SK-N-SH (cell line): ENCODE measurements at regions not wholly inside any gene's neighbourhood (a gene's known extent, or its start where the extent isn't known, plus 50 kb on each side); places are given as distances from the start of the nearest gene placed in this dataset.

Source experiments
- CTCF ChIA-PET: fragments of 300-600, 350-600 bp; formaldehyde crosslinking; extraction: SDS; loops from one replicate; lab custom pipeline; 2021; lab: Yijun Ruan, JAX
- POLR2A ChIA-PET: fragments of 350-600 bp; sonication (Branson Sonifier 250); formaldehyde crosslinking; extraction: SDS; loops from one replicate; lab custom pipeline; 2020; ENCODE audit warnings: antibody characterized with exemption, inconsistent platforms; lab: Yijun Ruan, JAX
- DNase-seq: peaks from one replicate; pipeline ENCODE4 v3.0.0; 2012
- H2AFZ ChIP-seq: fragments of 200-600 bp; sonication (generic); 2 replicates; pipeline ENCODE4 v1.8.1; 2016; ENCODE audit warnings: antibody characterized with exemption, mild to moderate bottlenecking, low read depth
- H3F3A ChIP-seq: fragments of 200-600 bp; sonication (generic); replicated peaks from 2 replicates; pipeline ENCODE3; 2016; ENCODE audit warnings: antibody characterized with exemption, mild to moderate bottlenecking; ENCODE audit not compliant: insufficient read depth
- H3K27ac ChIP-seq, 2 experiments: fragments of 200-500 bp in 1 of 2; fragments of 200-600 bp in 1 of 2; sonication (Bioruptor generic) in 1 of 2; sonication (generic), shearing (Covaris generic) in 1 of 2; 2 replicates each; pipeline versions ENCODE4 v1.5.1 to v1.6.1; 2014 to 2016; ENCODE audit warnings: low read depth in 2 of 2, inconsistent platforms in 1 of 2, low read length in 1 of 2, mild to moderate bottlenecking in 1 of 2, mixed read lengths in 1 of 2
- H3K27me3 ChIP-seq: fragments of 200-600 bp; sonication (generic), shearing (Covaris generic); 2 replicates; pipeline ENCODE4 v1.6.1; 2016; ENCODE audit warnings: mixed run types; ENCODE audit not compliant: insufficient read depth
- H3K36me3 ChIP-seq, 2 experiments: fragments of 200-500 bp in 1 of 2; fragments of 200-600 bp in 1 of 2; sonication (Bioruptor generic) in 1 of 2; sonication (generic) in 1 of 2; replicated peaks in 1 of 2; 2 replicates each; pipeline versions ENCODE3 to v1.5.1; 2014 to 2016; ENCODE audit warnings: low read length in 1 of 2, mild to moderate bottlenecking in 1 of 2; ENCODE audit not compliant: insufficient read depth in 2 of 2, control insufficient read depth in 1 of 2
- H3K4me1 ChIP-seq, 2 experiments: fragments of 200-500 bp in 1 of 2; fragments of 200-600 bp in 1 of 2; sonication (Bioruptor generic) in 1 of 2; sonication (generic), shearing (Covaris generic) in 1 of 2; 2 replicates each; pipeline versions ENCODE4 v1.5.1 to v1.6.1; 2014 to 2016; ENCODE audit warnings: low read depth in 1 of 2, low read length in 1 of 2, mixed run types in 1 of 2; ENCODE audit not compliant: insufficient read depth in 2 of 2, control insufficient read depth in 1 of 2
- H3K4me2 ChIP-seq: fragments of 200-600 bp; sonication (generic), shearing (Covaris generic); 2 replicates; pipeline ENCODE4 v1.6.1; 2017; ENCODE audit warnings: mixed run types
- H3K4me3 ChIP-seq, 2 experiments: fragments of 200-500 bp in 1 of 2; fragments of 200-600 bp in 1 of 2; sonication (Bioruptor generic) in 1 of 2; sonication (generic), shearing (Covaris generic) in 1 of 2; 2 replicates each; pipeline versions ENCODE4 v1.5.1 to v1.8.1; 2014 to 2016; ENCODE audit warnings: low read depth in 2 of 2, inconsistent platforms in 1 of 2, low read length in 1 of 2, mild to moderate bottlenecking in 1 of 2, mixed read lengths in 1 of 2, moderate library complexity in 1 of 2
- H3K79me2 ChIP-seq: fragments of 200-600 bp; sonication (generic); 2 replicates; pipeline ENCODE4 v1.8.1; 2017; ENCODE audit warnings: mild to moderate bottlenecking; ENCODE audit not compliant: insufficient read depth
- H3K9ac ChIP-seq: fragments of 200-600 bp; sonication (generic); 2 replicates; pipeline ENCODE4 v1.6.1; 2017; ENCODE audit warnings: mixed run types
- H3K9me2 ChIP-seq: fragments of 200-600 bp; sonication (generic); 2 replicates; pipeline ENCODE4 v1.6.1; 2017; ENCODE audit warnings: mixed run types
- H3K9me3 ChIP-seq: fragments of 200-600 bp; sonication (generic); 2 replicates; pipeline ENCODE4 v1.6.1; 2017; ENCODE audit warnings: mixed run types, mild to moderate bottlenecking, moderate library complexity
- H4K20me1 ChIP-seq: fragments of 200-600 bp; sonication (generic); 2 replicates; pipeline ENCODE4 v1.6.1; 2017; ENCODE audit warnings: mild to moderate bottlenecking, mixed run types; ENCODE audit not compliant: insufficient read depth
- EP300 ChIP-seq, 2 experiments: IDR thresholded peaks; 2 replicates each; pipeline versions ENCODE4 v1.4.0 to v1.6.1; 2012; ENCODE audit warnings: borderline replicate concordance in 1 of 2, low read depth in 1 of 2, low read length in 1 of 2
- EZH2phosphoT487 ChIP-seq: fragments of 200-600 bp; sonication (generic); IDR thresholded peaks from 2 replicates; pipeline ENCODE4 v1.6.1; 2017; ENCODE audit warnings: low read depth, mixed run types, mild to moderate bottlenecking, antibody characterized with exemption, moderate library complexity, borderline replicate concordance
- FOSL2 ChIP-seq: IDR thresholded peaks from 2 replicates; pipeline ENCODE4 v1.4.0; 2012; ENCODE audit warnings: low read depth, mild to moderate bottlenecking, moderate library complexity, borderline replicate concordance
- FOXM1 ChIP-seq: IDR thresholded peaks from 2 replicates; pipeline ENCODE4 v1.4.0; 2012; ENCODE audit warnings: low read depth, mild to moderate bottlenecking
- GABPA ChIP-seq: IDR thresholded peaks from 2 replicates; pipeline ENCODE4 v1.4.0; 2012; ENCODE audit warnings: low read depth, mild to moderate bottlenecking
- GATA2 ChIP-seq: sonication (generic); formaldehyde crosslinking; IDR thresholded peaks from 2 replicates; pipeline ENCODE4 v1.5.0; 2020; ENCODE audit warnings: mild to moderate bottlenecking, missing genetic modification reagents
- JUND ChIP-seq: IDR thresholded peaks from 2 replicates; pipeline ENCODE4 v1.4.0; 2012
- MEF2A ChIP-seq: IDR thresholded peaks from 2 replicates; pipeline ENCODE4 v1.4.0; 2012; ENCODE audit warnings: low read depth, borderline replicate concordance
- NRF1 ChIP-seq: IDR thresholded peaks from 2 replicates; pipeline ENCODE4 v1.6.1; 2012; ENCODE audit warnings: low read depth, mild to moderate bottlenecking, low read length
- RAD21 ChIP-seq: IDR thresholded peaks from 2 replicates; pipeline ENCODE4 v1.6.1; 2012; ENCODE audit warnings: mild to moderate bottlenecking, low read length
- RCOR1 ChIP-seq: fragments of 150-350 bp; IDR thresholded peaks from 2 replicates; pipeline ENCODE4 v1.6.1; 2017; ENCODE audit warnings: antibody characterized with exemption, low read length
- RFX5 ChIP-seq: IDR thresholded peaks from 2 replicates; pipeline ENCODE4 v1.6.1; 2012; ENCODE audit warnings: mild to moderate bottlenecking, improper control_type of control experiment, low read length
- RXRA ChIP-seq: IDR thresholded peaks from 2 replicates; pipeline ENCODE4 v1.4.0; 2012; ENCODE audit warnings: low read depth, mild to moderate bottlenecking, borderline replicate concordance
- SIN3A ChIP-seq: IDR thresholded peaks from 2 replicates; pipeline ENCODE4 v1.6.1; 2012; ENCODE audit warnings: low read depth, mild to moderate bottlenecking, low read length, moderate library complexity, borderline replicate concordance
- SMC3 ChIP-seq: IDR thresholded peaks from 2 replicates; pipeline ENCODE4 v1.6.1; 2012; ENCODE audit warnings: low read depth, low read length, improper control_type of control experiment
- TAF1 ChIP-seq: IDR thresholded peaks from 2 replicates; pipeline ENCODE4 v1.6.1; 2012; ENCODE audit warnings: low read depth, mild to moderate bottlenecking, low read length, moderate library complexity, borderline replicate concordance
- TEAD4 ChIP-seq: IDR thresholded peaks from 2 replicates; pipeline ENCODE4 v1.4.0; 2012; ENCODE audit warnings: mild to moderate bottlenecking, borderline replicate concordance; ENCODE audit not compliant: insufficient read depth
- YY1 ChIP-seq: IDR thresholded peaks from 2 replicates; pipeline ENCODE4 v1.4.0; 2012; ENCODE audit warnings: low read depth, mild to moderate bottlenecking
- WGBS: methylation state at CpG from one replicate; pipeline ENCODE4 v1.1.6; 2017; ENCODE audit warnings: low lambda C conversion rate; 5-methylcytosine and 5-hydroxymethylcytosine counted together
- TF ChIP-seq, protein P1 (sequence below): IDR thresholded peaks from 2 replicates; pipeline ENCODE4 v1.4.0; 2012; ENCODE audit warnings: low read depth, borderline replicate concordance
- TF ChIP-seq, protein P2 (sequence below): fragments of 200-600 bp; sonication (generic); IDR thresholded peaks from 2 replicates; pipeline ENCODE4 v1.6.1; 2017; ENCODE audit warnings: antibody characterized with exemption, mild to moderate bottlenecking, moderate library complexity
- TF ChIP-seq, protein P3 (sequence below): IDR thresholded peaks from 2 replicates; pipeline ENCODE4; 2012
- TF ChIP-seq, protein P4 (sequence below): IDR thresholded peaks from 2 replicates; pipeline ENCODE4 v1.4.0; 2012; ENCODE audit warnings: low read depth, borderline replicate concordance
- TF ChIP-seq, protein P5 (sequence below): IDR thresholded peaks from 2 replicates; pipeline ENCODE4 v1.4.0; 2012; ENCODE audit warnings: low read depth
- TF ChIP-seq, protein P6 (sequence below): fragments of 150-350 bp; IDR thresholded peaks from 2 replicates; pipeline ENCODE4 v1.6.1; 2017; ENCODE audit warnings: antibody characterized with exemption, low read length, low read depth, borderline replicate concordance

DNA sequence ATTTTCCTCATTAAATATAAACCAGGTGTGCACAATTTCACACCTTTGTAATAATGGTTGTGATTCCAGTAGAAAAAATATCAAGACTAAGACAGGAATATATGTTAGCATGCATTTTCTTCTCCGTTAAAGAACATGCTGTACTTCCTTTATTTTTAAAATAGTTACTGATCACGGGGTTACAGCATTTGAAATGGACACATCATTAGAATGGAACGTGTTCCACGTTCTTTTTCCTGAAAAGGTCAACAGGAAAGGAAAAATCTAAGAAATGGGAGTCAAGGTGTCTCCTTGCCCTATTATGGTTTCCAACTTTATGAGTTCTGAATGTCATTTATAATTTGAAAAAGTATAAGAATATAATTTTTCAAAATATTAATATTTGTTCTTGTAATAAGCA, 1325.7 kb downstream of the SLC16A7 start (continued):
- TF ChIP-seq NRF1 (no peak), FOSL2 (no peak), TAF1 (no peak), YY1 (no peak), FOXM1 (no peak), GATA2 (CRISPR knock-in tag) (no peak), RCOR1 (no peak), JUND (no peak)
- TF ChIP-seq, protein P1, sequence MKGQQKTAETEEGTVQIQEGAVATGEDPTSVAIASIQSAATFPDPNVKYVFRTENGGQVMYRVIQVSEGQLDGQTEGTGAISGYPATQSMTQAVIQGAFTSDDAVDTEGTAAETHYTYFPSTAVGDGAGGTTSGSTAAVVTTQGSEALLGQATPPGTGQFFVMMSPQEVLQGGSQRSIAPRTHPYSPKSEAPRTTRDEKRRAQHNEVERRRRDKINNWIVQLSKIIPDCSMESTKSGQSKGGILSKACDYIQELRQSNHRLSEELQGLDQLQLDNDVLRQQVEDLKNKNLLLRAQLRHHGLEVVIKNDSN, result no peak
- TF ChIP-seq, protein P2, sequence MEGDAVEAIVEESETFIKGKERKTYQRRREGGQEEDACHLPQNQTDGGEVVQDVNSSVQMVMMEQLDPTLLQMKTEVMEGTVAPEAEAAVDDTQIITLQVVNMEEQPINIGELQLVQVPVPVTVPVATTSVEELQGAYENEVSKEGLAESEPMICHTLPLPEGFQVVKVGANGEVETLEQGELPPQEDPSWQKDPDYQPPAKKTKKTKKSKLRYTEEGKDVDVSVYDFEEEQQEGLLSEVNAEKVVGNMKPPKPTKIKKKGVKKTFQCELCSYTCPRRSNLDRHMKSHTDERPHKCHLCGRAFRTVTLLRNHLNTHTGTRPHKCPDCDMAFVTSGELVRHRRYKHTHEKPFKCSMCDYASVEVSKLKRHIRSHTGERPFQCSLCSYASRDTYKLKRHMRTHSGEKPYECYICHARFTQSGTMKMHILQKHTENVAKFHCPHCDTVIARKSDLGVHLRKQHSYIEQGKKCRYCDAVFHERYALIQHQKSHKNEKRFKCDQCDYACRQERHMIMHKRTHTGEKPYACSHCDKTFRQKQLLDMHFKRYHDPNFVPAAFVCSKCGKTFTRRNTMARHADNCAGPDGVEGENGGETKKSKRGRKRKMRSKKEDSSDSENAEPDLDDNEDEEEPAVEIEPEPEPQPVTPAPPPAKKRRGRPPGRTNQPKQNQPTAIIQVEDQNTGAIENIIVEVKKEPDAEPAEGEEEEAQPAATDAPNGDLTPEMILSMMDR, result no peak

DNA sequence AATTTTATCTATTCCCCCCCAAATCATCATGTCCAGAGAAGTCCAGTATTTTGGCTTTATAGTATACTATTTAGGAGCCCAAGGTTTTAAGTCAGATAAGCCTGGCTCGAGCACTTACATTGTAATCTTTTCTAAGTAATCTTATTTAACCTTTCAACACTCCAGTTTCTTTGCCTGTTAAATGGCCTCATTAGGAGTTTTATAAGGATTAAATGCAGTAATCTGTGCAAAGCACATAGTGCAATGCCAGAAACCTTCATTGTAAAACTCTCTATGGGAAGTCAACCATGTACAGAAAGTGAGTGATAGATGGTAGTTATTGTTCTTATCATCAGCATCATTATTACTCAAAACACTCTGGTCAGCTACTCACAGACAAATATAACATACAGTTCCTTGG, 1330.4 kb downstream of the SLC16A7 start:
- no peak overlapping the region for H2AFZ ChIP-seq
- WGBS, result 0% methylated on average over 1 of the region's 1 CpG
- H3K36me3 ChIP-seq, result no peaks in the 10 kb centered on the region
- H4K20me1 ChIP-seq, result no peaks in the 10 kb centered on the region
- DNase-seq, result no peak
- H3K4me2 ChIP-seq, result no peak overlapping the region
- H3K79me2 ChIP-seq, result no peaks in the 10 kb centered on the region
- no peak overlapping the region for H3K9ac ChIP-seq
- ChIA-PET CTCF (no interaction called here), POLR2A (no interaction called here)
- H3K27ac ChIP-seq, result no peak overlapping the region
- H3K9me3 ChIP-seq, result no peaks in the 10 kb centered on the region
- no peak for TF ChIP-seq SIN3A
- no peak for TF ChIP-seq RFX5
- no peak for TF ChIP-seq TAF1
- no peak for TF ChIP-seq MEF2A
- no peak for TF ChIP-seq TEAD4
- TF ChIP-seq EZH2phosphoT487, result no peak
- TF ChIP-seq RXRA, result no peak
- TF ChIP-seq, protein P3, sequence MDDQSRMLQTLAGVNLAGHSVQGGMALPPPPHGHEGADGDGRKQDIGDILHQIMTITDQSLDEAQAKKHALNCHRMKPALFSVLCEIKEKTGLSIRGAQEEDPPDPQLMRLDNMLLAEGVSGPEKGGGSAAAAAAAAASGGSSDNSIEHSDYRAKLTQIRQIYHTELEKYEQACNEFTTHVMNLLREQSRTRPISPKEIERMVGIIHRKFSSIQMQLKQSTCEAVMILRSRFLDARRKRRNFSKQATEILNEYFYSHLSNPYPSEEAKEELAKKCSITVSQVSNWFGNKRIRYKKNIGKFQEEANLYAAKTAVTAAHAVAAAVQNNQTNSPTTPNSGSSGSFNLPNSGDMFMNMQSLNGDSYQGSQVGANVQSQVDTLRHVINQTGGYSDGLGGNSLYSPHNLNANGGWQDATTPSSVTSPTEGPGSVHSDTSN, result no peak
- TF ChIP-seq RCOR1, result no peak
- TF ChIP-seq, protein P4, sequence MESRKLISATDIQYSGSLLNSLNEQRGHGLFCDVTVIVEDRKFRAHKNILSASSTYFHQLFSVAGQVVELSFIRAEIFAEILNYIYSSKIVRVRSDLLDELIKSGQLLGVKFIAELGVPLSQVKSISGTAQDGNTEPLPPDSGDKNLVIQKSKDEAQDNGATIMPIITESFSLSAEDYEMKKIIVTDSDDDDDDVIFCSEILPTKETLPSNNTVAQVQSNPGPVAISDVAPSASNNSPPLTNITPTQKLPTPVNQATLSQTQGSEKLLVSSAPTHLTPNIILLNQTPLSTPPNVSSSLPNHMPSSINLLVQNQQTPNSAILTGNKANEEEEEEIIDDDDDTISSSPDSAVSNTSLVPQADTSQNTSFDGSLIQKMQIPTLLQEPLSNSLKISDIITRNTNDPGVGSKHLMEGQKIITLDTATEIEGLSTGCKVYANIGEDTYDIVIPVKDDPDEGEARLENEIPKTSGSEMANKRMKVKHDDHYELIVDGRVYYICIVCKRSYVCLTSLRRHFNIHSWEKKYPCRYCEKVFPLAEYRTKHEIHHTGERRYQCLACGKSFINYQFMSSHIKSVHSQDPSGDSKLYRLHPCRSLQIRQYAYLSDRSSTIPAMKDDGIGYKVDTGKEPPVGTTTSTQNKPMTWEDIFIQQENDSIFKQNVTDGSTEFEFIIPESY, result no peak
- no peak for TF ChIP-seq GABPA
- no peak for TF ChIP-seq EP300 (IDR thresholded peaks at IDR 0.05; ENCODE audit: borderline replicate concordance in 1 of 2, low read depth in 1 of 2, low read length in 1 of 2)
- TF ChIP-seq, protein P5, sequence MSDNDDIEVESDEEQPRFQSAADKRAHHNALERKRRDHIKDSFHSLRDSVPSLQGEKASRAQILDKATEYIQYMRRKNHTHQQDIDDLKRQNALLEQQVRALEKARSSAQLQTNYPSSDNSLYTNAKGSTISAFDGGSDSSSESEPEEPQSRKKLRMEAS, result no peak
- TF ChIP-seq, protein P6, sequence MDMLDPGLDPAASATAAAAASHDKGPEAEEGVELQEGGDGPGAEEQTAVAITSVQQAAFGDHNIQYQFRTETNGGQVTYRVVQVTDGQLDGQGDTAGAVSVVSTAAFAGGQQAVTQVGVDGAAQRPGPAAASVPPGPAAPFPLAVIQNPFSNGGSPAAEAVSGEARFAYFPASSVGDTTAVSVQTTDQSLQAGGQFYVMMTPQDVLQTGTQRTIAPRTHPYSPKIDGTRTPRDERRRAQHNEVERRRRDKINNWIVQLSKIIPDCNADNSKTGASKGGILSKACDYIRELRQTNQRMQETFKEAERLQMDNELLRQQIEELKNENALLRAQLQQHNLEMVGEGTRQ, result no peak
- no peak for TF ChIP-seq RAD21
- TF ChIP-seq, protein P1, result no peak
- no peak for TF ChIP-seq SMC3
- TF ChIP-seq FOSL2, result no peak
- TF ChIP-seq JUND, result no peak
- no peaks in the 10 kb centered on the region for H3K27me3 ChIP-seq
- 0 out of 2 replicates have a peak, but pooled peaks cover 3% of the 10 kb centered on the region for H3K9me2 ChIP-seq
- no peaks in the 10 kb centered on the region for H3F3A ChIP-seq
- no peaks in the 10 kb centered on the region for H3K4me1 ChIP-seq
- H3K4me3 ChIP-seq, result no peak overlapping the region
